MCF 10A (cell line): ENCODE measurements at regions not wholly inside any gene's neighbourhood (a gene's known extent, or its start where the extent isn't known, plus 50 kb on each side); places are given as distances from the start of the nearest gene placed in this dataset.

ENCODE experiments used
- BruUV-seq: library from RNA; stranded (reverse); fragments of 400-500 nt; replicated peaks from 2 replicates; lab custom pipeline; 2021; lab: Mats Ljungman, UMichigan
- CTCF ChIA-PET: fragments of 300-600 bp; sonication (Branson Sonifier 250); formaldehyde crosslinking; extraction: SDS; loops from one replicate; lab custom pipeline; 2021; ENCODE audit warnings: antibody characterized with exemption, inconsistent platforms; lab: Yijun Ruan, JAX
- POLR2A ChIA-PET: fragments of 300-600, 350-650 bp; sonication (Branson Sonifier 250); formaldehyde crosslinking; extraction: SDS; loops from one replicate; lab custom pipeline; 2020; ENCODE audit warnings: antibody characterized with exemption, inconsistent platforms; lab: Yijun Ruan, JAX
- DNase-seq: peaks from one replicate; pipeline ENCODE4 v3.0.0-alpha.2; 2018; ENCODE audit not compliant: unreplicated experiment
- H3K27ac Mint-ChIP-seq: one replicate; pipeline ENCODE4 v1.8.0; 2022; ENCODE audit warnings: mild to moderate bottlenecking, low read depth, mixed read lengths; ENCODE audit not compliant: unreplicated experiment
- H3K27me3 Mint-ChIP-seq: one replicate; pipeline ENCODE4 v1.8.0; 2022; ENCODE audit warnings: mixed read lengths; ENCODE audit not compliant: insufficient read depth, unreplicated experiment
- H3K36me3 Mint-ChIP-seq: one replicate; pipeline ENCODE4 v1.8.0; 2022; ENCODE audit warnings: mild to moderate bottlenecking, moderate library complexity, mixed read lengths; ENCODE audit not compliant: insufficient read depth, unreplicated experiment
- H3K4me1 Mint-ChIP-seq: one replicate; pipeline ENCODE4 v1.8.0; 2022; ENCODE audit warnings: mixed read lengths; ENCODE audit not compliant: insufficient read depth, unreplicated experiment
- H3K4me3 Mint-ChIP-seq: one replicate; pipeline ENCODE4 v1.8.0; 2022; ENCODE audit warnings: mild to moderate bottlenecking, moderate library complexity, mixed read lengths; ENCODE audit not compliant: unreplicated experiment
- H3K9me3 Mint-ChIP-seq: one replicate; pipeline ENCODE4 v1.8.0; 2022; ENCODE audit warnings: mixed read lengths; ENCODE audit not compliant: unreplicated experiment
- intact Hi-C: fragments of 100-400 bp; cut with micrococcal nuclease; formaldehyde crosslinking; loops from 2 replicates; pipeline ENCODE4 v1.14.1; 2022
- TF ChIP-seq, protein P1 (sequence below): fragments of 200-600 bp; IDR thresholded peaks from one replicate; pipeline ENCODE4 v1.8.0; 2022; ENCODE audit warnings: antibody characterized with exemption, mild to moderate bottlenecking; ENCODE audit not compliant: unreplicated experiment

DNA sequence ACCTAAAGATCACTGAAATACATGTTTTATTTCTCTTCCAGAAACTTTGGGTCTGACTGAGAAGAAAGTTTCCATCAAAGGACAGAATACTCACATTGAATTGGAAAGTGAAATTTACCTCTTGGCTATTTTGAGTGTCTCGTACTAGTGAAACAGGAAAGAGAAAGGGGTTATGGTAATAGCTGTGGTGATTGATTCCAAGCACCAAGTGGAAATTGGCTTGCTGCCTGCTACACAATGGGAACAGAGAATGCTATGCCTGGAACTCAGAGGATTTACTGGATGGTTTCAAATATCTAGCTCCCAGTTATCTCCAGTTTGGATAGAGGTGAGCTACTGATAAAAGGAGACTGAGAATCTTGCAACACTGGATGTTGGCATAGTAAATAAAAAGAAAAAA lies 492.8 kb upstream of the FSIP2 start:
- H3K27me3 Mint-ChIP-seq, result no peaks in the 10 kb centered on the region
- no peaks in the 10 kb centered on the region for H3K36me3 Mint-ChIP-seq
- no peaks in the 10 kb centered on the region for H3K4me1 Mint-ChIP-seq
- no peak overlapping the region for H3K27ac Mint-ChIP-seq
- no TSS peak for BruUV-seq
- intact Hi-C loops, result no loop called here
- peak; percentile 3 for DNase-seq
- POLR2A ChIA-PET, result no interaction called here
- H3K4me3 Mint-ChIP-seq, result no peak overlapping the region
- no peaks in the 10 kb centered on the region for H3K9me3 Mint-ChIP-seq
- CTCF ChIA-PET, result interaction anchor here (0.9 kb wide), 1 partner anchor 27 kb away, joined by 4 read pairs; no protein-coding TSS in a partner anchor
- TF ChIP-seq, protein P1, sequence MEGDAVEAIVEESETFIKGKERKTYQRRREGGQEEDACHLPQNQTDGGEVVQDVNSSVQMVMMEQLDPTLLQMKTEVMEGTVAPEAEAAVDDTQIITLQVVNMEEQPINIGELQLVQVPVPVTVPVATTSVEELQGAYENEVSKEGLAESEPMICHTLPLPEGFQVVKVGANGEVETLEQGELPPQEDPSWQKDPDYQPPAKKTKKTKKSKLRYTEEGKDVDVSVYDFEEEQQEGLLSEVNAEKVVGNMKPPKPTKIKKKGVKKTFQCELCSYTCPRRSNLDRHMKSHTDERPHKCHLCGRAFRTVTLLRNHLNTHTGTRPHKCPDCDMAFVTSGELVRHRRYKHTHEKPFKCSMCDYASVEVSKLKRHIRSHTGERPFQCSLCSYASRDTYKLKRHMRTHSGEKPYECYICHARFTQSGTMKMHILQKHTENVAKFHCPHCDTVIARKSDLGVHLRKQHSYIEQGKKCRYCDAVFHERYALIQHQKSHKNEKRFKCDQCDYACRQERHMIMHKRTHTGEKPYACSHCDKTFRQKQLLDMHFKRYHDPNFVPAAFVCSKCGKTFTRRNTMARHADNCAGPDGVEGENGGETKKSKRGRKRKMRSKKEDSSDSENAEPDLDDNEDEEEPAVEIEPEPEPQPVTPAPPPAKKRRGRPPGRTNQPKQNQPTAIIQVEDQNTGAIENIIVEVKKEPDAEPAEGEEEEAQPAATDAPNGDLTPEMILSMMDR, result no peak

DNA sequence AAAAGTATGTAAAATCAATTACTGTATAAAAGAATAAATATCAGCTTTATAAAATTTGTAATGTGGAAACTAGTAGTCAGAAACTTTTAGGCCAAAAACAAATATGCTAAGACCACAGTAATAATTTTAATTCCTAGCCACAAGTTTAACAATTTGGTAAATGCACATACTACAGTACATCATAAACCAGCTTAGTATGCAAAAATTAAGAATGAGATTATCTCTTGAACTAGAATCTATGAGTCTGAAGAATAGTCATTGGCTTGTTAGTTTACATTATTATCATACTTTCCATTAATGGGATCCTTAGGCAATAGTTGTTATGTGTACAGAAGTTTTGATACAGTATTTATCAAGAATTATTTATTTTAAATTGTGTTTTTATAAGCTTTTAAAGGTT lies 491.9 kb upstream of the FSIP2 start:
- no peak for DNase-seq
- H3K4me1 Mint-ChIP-seq, result no peaks in the 10 kb centered on the region
- no TSS peak for BruUV-seq
- TF ChIP-seq, protein P1, result no peak
- H3K36me3 Mint-ChIP-seq, result no peaks in the 10 kb centered on the region
- no peak overlapping the region for H3K4me3 Mint-ChIP-seq
- CTCF ChIA-PET, result no interaction called here
- H3K27ac Mint-ChIP-seq, result no peak overlapping the region
- intact Hi-C loops, result no loop called here
- H3K9me3 Mint-ChIP-seq, result no peaks in the 10 kb centered on the region
- no peaks in the 10 kb centered on the region for H3K27me3 Mint-ChIP-seq
- POLR2A ChIA-PET, result no interaction called here

DNA sequence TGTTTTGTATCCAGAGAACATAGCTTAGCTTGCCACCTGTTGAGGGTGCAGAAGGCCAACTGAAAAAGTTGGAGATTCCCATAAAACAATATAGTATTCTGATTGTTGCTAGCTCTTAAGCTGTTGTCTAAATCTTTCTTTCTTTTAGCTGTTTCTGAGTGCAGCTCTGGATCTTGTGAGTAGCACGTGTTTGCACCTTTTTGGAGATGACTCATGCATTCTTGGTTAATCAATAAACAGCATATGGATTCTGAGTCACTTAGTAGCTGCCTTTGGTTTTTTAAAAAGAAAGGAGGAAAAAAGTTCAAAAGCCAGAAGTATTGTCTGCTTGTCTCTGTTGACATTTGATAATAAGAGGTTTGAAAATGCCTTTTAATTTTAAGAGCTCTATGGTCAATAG lies 483.0 kb upstream of the FSIP2 start:
- no TSS peak for BruUV-seq
- TF ChIP-seq, protein P1, result no peak
- intact Hi-C loops, result no loop called here
- peak; percentile 11 for DNase-seq
- Mint-ChIP-seq H3K4me3 (no peak overlapping the region), H3K27ac (no peak overlapping the region), H3K27me3 (no peaks in the 10 kb centered on the region), H3K9me3 (no peaks in the 10 kb centered on the region), H3K36me3 (no peaks in the 10 kb centered on the region), H3K4me1 (peaks cover 11% of the 10 kb centered on the region)
- POLR2A ChIA-PET, result no interaction called here
- CTCF ChIA-PET, result no interaction called here

DNA sequence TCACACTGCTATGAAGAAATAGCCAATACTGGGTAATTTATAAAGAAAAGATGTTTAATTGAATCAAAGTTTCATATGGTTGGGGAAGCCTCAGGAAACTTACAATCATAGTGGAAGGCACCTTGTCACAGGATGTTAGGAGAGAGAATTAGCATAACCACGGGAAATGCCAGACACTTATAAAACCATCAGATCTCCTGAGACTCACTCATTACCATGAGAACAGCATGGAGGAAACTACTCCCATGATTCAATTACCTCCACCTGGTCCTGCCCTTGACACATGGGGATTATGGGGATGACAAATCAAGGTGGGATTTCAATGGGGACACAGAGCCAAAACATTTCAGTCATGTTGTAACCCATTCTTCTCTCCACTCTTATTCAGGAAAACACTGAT lies 472.9 kb upstream of the FSIP2 start:
- intact Hi-C loops, result no loop called here

More for the DNA sequence above, 472.9 kb upstream of the FSIP2 start:
- TF ChIP-seq, protein P1, result no peak
- Mint-ChIP-seq H3K9me3 (no peaks in the 10 kb centered on the region), H3K4me3 (no peak overlapping the region), H3K36me3 (no peaks in the 10 kb centered on the region), H3K4me1 (no peaks in the 10 kb centered on the region), H3K27me3 (no peaks in the 10 kb centered on the region), H3K27ac (no peak overlapping the region)
- ChIA-PET CTCF (no interaction called here), POLR2A (no interaction called here)
- DNase-seq, result no peak
- no TSS peak for BruUV-seq
